ENCODE measurements at regions not wholly inside any gene's neighbourhood (a gene's known extent, or its start where the extent isn't known, plus 50 kb on each side); places are given as distances from the start of the nearest gene placed in this dataset.
"Not testable (repeated sequence)": the region's sequence is repeated elsewhere in the genome, so short reads cannot be mapped to it uniquely, and the experiment has no call there.

DNA sequence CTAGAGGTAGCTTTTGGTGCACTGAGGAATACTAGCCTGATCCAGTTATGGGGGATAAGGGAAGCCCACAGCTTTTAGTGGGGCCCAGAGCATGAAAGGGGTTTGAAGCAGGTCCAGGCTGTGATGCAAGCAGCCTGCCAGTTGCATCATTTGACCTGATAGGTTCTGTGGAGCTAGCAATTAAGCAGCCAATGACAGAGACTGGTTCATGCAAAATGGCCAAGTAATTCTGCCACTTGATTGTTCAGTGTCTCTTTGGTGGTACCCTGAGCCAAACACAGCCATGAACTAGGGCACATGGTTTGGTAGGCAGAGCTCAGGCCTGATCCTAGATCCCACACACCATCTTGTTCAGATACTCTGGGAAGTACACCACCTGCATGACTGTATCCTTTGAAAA, 91.0 kb upstream of the PRR23C start:
- DNase-seq (ENCODE audit: low spot score) = no peak

DNA sequence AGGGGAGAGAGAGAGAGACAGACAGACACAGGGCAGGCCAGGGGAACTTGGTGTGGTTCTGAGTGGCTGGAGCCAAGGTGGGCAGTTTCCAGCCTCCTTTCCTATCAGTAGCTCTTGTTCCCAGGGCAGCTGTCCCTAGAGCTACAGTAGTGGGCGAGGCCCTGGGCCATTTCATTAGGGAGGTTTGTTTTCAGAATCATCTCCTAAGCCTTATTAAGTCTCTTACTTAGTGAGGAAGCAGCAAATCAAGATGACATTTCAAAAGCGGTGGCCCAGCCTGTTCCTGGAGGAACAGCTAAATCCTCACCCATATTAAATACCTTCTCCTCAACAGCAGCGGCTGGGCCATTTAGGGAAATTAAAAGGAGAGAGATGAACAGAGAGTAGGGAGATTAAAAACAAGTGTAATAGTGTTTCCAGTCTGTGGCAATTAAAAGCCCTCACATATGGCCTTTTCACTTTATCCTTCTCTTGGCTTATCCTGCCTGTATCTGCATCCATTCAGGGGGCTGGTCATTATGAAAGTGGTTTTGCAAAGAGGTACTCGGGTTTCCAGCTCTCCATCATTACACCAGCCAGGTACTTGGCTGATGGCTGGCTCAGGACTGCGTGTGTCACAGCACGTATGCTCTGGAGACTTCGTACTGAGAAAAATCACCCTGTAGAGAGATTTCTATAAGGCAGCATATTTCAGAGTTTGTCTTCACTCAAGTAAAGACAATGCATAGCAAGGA, 91.9 kb upstream of the PRR23C start:
- DNase-seq (ENCODE audit: low spot score) = no peak

DNA sequence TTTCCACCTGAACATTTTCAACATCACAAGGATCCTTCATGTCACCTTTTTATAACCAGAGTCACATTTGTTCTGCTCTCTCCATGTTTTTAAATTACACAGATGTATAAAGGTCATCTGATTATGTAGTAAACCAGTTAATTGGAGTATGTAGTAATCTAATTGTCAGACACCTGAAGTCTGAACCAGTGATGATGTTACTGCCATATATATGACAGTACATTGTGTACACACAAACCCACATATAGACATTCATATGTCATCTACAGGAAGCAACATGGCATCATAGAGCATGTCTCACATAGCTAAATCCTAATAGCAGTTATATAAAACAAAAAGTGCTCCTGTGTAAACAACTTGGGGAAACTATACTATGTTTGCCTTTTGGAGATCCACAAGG, 95.9 kb upstream of the PRR23C start:
- DNase-seq (ENCODE audit: low spot score) = no peak

DNA sequence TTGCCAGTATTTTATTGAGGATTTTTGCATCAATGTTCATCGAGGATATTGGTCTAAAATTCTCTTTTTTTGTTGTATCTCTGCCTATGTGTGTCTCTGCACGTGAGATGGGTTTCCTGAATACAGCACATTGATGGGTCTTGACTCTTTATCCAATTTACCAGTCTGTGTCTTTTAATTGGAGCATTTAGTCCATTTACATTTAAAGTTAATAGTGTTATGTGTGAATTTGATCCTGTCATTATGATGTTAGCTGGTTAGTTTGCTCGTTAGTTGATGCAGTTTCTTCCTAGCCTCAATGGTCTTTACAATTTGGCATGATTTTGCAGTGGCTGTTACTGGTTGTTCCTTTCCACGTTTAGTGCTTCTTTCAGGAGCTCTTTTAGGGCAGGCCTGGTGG, 101.3 kb upstream of the PRR23C start:
- not testable (repeated sequence) for DNase-seq (ENCODE audit: low spot score)

DNA sequence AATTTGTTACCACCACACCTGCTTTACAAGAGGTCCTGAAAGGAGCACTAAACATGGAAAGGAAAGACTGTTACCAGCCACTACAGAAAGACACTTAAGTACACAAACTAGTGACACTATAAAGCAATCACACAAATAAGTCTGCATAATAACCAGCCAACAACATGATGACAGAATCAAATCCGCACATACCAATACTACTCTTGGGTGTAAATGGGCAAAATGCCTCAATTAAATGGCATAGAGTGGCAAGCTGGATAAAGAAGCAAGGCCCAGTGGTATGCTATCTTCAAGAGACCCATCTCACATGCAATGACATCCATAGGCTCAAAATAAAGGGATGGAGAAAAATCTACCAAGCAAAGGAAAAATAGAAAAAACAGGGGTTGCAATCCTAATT, 106.8 kb upstream of the PRR23C start:
- DNase-seq (ENCODE audit: low spot score) = no peak

DNA sequence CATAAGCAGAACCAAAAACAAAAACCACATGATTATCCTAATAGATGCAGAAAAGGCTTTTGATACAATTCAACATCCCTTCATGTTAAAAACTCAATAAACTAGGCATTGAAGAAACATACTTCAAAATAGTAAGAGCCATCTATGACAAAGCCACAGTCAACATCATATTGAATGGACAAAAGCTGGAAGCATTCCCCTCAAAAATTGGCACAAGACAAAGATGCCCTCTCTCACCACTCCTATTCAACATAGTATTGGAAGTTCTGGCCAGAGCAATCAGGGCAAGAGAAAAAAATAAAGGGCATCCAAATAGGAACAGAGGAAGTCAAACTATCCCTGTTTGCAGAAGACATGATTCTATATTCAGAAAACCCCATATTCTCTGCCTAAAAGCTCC, 108.7 kb upstream of the PRR23C start:
- DNase-seq (ENCODE audit: low spot score) = not testable (repeated sequence)

DNA sequence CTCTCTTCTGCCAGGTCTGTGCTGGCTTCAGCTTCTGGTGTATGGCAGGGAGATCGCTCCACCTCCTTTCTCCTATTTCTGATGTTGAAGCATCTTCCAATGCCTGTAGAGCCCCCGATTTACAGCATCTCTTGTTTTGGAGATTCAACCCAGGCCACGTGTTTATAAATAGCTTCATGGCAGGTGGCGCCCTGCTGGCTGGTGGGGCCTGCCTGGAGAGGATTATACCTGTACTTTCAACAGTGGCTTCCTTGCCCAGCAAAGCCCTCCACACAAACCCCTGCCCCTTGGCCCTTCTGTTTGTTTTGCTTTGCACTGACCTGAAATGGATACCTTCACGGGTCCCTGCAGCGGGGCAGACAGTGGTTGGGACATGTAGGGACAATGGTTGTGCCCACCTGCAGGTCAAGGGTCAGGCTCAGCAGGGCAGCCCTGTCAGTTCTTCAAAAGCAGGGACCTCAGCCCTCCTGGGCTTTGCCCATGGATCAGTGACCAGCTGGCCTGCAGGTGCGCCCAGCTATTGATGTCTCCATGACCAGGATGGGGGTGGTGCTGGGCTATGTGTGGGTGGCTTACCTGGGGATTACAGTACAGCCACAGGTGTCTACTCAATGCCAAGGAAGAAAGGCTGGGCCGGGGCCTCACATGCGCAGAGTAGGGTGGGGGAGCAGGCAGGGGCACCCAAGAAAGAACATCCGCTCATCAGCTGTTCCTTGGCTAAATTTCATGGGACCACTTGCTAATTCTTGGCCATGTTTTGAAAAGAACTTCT, 112.7 kb upstream of the PRR23C start:
- no peak for DNase-seq (ENCODE audit: low spot score)

DNA sequence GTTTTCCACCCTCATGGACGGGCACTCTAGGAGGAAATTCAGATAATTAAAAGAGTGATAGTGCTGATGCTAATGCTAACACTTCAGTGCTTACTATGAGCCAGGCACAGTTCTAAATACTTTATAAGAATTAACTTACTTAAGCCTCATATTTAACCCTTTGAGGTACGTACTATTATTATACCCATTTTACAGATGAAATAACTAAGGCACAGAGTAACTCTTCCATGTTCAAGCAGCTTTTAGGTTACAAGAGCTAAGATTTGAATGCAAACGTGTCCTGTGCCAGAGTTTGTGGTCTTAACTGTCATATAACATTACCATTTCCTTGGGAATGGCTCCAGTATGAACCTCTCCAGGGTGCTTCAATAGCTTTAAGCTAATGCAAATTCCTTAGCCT, 114.7 kb upstream of the PRR23C start:
- no peak for DNase-seq (ENCODE audit: low spot score)

DNA sequence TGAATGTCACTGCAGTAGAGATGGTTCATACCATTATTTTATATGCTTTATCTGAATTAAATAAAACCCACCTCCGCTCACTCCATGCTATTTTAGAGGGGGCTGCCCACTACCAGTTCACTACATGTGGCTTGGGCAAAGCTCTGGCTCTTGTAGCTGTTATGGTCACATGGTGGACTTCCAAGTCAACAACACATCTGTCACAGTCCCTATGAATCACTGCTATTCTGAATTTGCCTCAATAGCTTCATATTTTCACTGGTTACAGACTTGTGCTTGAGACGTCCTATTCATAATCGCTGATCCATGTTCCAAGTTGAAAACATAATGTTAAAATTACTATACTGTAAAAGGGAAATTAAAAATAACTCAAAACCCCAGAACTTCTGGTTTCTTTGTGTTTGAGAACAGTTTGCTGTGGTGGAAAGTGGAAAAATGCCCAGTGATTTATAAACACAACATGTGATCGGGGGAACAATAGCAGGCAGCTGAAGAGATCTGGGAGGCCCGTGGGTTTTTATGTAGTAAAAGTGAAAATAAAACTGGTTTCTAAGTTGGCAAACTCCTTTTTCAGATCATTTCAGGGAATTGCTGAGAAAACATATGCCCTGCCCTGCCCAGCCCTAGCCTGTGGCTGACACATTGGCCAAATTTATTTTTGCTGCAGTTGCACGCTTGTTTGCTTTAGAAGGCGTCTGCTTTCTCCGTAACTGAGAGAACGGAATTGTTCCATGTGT, 128.8 kb upstream of the PRR23C start:
- no peak for DNase-seq (ENCODE audit: low spot score)

DNA sequence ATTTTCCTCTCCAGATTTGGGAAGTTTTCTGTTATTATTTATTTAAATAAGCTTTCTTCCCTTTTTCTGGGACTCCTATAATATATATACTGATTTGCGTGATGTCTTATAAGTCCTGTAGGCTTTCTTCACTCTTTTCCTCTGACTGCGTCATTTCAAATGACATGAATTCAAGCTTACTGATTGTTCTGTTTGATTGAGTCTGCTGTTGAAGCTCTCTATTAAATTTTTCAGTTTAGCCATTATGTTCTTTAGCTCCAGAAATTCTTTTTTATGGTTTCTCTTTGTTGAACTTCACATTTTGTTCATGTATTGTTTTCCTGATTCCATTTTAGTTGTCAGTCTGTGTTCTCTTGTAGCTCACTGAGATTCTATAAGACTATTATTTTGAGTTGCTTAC, 135.8 kb upstream of the PRR23C start:
- DNase-seq (ENCODE audit: low spot score) = no peak

DNA sequence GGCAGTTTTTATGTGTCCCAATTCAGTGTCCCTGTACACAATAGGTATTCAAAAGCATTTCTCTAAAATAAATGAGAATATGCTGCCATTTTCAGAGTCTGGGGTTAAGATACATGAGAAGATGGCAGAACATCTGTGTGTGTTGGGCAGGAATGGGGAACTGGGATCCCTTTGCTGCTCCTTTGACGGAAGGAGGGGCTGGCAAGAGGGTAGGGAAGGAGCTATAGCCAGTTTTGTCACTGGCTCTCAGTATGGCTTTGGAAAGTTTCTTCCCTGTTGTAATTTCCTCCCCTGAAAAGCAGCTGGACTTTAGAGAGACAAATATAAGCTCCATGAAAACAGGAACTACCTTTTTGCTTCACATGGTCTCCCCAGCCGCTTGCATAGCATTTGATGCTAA, 137.5 kb upstream of the PRR23C start:
- no peak for DNase-seq (ENCODE audit: low spot score)

DNA sequence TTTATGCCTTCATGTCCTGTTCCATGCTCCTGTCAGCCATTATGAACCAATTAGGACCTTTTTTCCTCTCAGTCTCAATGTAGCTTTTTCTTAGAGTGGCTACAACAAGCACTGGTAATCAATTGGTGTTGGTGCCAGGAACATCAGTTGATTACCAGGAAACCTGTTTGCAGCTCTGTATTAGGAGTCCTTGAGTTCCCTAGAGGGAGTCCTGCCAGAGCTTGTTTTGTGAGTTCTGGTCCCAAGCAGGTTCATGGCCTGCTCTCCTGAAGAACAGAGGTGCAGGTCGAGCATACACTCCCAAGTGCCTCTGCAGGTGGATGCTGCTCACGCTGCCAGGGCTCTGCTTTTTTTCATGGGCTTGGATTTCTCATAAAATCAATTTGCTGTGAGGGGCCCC, 137.9 kb upstream of the PRR23C start:
- no peak for DNase-seq (ENCODE audit: low spot score)

DNA sequence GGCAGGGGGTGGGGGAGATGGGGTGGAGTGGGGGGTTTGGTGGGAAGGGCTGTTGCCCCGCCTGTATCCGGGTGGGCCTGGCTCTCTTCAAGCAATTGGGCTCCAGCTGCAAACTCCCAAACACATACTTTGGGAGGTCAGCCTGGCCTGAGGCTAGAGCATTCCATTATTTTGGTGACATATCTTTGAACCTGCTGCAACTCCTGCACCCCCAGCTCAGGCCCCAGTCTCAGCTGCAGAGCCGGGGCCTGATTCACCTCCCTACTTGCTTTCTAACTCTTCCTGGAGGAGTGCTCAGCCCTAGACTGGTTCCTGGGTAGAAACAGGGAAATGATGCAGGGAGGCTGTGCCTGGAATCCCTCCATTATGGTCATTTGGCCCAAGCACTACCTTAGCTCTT, 140.8 kb upstream of the PRR23C start:
- DNase-seq (ENCODE audit: low spot score) = no peak

DNA sequence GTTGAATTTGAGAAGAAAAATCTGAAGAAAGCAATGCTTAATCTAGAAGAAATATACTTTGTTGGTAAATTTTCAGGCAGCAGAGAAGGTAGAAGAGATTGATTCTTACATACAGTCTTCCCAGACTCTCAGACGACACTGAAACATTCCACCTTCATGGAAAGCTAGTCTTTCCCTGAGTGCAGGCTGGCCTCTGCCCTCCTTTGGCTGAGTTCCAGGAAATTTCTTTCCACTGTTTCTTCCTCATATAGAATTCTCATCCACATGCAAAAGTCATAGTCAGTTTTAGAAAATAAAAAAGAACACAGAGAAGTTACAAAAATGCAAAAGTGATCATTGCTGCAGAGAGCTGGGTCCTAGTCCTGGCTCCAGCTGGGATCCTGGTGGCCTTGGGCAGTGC, 142.5 kb upstream of the PRR23C start:
- DNase-seq (ENCODE audit: low spot score) = no peak

DNA sequence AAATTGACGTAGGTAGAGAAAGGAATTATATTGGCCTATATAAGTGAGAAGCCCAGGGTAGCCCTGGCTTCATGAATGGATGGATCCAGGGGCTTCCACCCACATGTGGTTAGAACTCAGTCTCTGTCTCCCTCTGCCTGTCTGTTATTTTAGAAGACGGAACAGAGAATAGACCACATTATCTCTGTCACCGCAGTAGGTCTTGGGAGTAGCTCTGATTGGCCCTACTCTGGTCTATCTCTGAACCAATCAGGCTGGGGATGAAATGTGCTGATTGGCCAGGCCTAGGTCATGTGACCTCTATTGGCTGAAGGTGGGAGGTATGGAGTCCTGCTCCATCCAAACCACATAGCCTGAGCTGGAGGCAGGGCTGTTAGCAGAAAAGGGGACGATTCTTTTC, 143.0 kb upstream of the PRR23C start:
- DNase-seq (ENCODE audit: low spot score) = no peak

DNA sequence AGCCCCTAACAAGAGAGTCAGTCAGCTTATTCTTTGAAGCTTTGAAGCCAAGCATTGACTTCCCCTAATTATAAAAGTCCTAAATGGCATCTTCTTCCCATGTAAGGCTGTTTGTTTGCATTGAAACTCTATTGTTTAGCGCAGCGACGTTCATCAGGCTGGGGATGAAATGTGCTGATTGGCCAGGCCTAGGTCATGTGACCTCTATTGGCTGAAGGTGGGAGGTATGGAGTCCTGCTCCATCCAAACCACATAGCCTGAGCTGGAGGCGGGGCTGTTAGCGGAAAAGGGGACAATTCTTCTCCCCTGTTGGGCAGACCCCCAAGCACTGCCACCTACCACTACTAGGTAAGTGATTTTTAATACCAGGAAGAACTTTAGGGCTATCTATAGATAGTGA, 145.3 kb upstream of the PRR23C start:
- no peak for DNase-seq (ENCODE audit: low spot score)

DNA sequence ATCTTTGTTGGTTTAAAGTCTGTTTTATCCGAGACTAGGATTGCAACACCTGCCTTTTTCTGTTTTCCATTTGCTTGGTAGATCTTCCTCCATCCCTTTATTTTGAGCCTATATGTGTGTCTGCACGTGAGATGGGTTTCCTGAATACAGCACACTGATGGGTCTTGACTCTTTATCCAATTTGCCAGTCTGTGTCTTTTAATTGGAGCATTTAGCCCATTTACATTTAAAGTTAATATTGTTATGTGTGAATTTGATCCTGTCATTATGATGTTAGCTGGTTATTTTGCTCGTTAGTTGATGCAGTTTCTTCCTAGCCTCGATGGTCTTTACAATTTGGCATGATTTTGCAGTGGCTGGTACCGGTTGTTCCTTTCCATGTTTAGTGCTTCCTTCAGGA, 149.4 kb upstream of the MRPS22 start:
- DNase-seq (ENCODE audit: low spot score) = not testable (repeated sequence)

DNA sequence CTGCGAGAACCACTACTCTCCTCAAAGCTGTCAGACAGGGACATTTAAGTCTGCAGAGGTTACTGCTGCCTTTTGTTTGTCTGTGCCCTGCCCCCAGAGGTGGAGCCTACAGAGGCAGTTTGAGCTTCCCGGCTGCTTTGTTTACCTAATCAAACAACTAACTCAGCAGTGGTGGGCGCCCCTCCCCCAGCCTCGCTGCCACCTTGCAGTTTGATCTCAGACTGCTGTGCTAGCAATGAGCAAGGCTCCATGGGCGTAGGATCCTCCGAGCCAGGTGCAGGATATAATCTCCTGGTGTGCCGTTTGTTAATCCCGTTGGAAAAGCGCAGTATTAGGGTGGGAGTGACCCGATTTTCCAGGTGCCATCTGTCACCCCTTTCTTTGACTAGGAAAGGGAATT, 147.7 kb upstream of the MRPS22 start:
- not testable (repeated sequence) for DNase-seq (ENCODE audit: low spot score)

DNA sequence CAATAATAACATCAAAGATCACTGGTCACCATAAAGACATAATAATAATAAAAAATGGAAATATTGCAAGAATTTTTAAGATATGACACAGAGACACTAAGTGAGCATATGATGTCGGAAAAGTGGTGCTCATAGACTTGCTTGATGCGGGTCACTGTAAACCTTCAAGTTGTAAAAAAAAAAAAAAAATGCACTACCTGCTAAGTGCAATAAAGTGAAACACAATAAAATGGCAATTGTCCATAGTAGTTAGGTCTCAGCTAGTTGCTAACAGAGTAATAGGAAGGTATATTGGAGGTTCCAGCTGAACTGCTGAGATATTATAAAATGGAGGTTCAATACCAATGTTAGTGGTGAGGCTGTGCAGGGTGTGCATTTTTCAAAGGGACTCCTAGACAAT, 146.6 kb upstream of the MRPS22 start:
- DNase-seq (ENCODE audit: low spot score) = no peak

DNA sequence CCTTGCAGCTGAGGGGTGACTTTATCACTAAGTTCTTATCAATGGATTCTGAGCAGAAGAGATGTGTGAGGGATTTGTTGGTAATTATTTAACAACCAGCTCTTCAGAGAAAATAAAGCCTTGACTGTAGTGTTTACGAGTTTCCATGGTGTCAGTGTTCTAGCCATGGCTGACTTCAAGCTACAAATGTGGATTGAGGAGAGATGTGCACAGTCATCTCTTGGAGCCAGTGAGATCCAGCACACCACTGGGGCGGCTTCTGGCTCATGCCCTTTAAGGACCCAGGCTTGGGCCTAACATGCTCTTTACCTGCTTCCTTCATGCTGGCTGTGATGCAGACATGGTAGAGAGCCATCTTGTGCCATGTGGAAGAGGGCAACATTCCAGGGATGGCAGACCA, 145.6 kb upstream of the MRPS22 start:
- DNase-seq (ENCODE audit: low spot score) = no peak

DNA sequence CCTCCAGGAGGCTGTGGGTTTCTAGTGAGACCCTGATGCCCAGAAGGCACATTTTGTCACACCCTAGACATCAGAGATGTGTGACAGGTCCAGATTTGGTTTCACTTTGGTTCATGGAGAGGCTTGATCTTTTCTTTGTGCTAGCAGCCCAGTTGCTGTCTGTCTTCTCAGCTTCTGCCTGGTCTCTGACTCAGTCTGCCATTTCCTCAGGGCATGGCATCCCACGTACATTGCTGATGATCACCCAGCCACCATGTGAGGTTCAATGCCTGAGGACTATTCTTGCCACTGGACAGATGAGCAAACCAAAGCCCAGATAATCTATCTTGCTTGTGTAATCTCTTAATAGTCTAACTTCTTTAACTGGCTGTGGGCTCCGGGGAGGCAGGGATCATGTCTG, 144.9 kb upstream of the MRPS22 start:
- DNase-seq (ENCODE audit: low spot score) = no peak

DNA sequence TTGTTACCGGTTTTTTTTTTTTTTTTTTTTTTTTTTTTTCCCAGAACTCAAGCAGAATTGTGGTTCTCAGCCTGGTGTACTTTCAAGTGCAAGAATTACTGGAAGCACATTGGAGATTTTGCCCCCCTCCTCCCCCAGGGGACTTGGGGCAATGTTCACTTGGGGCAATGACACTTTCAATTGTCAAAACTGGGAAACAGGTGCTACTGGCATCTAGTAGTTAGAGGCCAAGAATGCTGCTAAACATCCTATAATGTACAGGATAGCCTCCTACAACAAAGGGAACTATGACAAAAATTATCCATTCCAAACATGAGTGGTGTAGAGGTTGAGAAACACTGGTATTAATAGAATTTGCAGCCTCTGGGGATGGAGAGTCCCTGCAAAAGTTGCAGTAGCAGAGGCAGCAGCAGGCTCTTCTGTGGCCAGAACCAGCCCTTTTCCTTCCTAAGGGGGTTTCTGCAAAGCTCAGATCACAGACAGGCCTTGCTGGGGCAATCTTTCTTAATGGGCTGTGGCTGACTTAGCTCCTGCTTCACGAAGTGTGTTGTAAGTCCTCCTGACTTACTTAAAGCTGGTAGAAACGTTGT, 144.3 kb upstream of the MRPS22 start:
- no peak for DNase-seq (ENCODE audit: low spot score)
